HepG2 (cell line): ENCODE measurements at regions not wholly inside any gene's neighbourhood (a gene's known extent, or its start where the extent isn't known, plus 50 kb on each side); places are given as distances from the start of the nearest gene placed in this dataset.

ENCODE experiments used
- ATAC-seq: fragments of 200-7000 bp; cut with Tn5 transposase; 3 replicates; pipeline ENCODE4 v1.9.1; 2020; ENCODE audit warnings: mild to moderate bottlenecking, moderate library complexity
- BruUV-seq: library from RNA; stranded (reverse); fragments of 400-500 nt; replicated peaks from 2 replicates; lab custom pipeline; 2021; lab: Mats Ljungman, UMichigan
- CTCF ChIA-PET: fragments of 300-600 bp; formaldehyde crosslinking; extraction: SDS; loops from one replicate; lab custom pipeline; 2021; ENCODE audit warnings: low total read pairs, inconsistent platforms, low intra/inter-chr PET ratio; lab: Yijun Ruan, JAX
- POLR2A ChIA-PET: fragments of 350-600 bp; sonication (Branson Sonifier 250); formaldehyde crosslinking; loops from one replicate; lab custom pipeline; 2020; ENCODE audit warnings: antibody characterized with exemption, inconsistent platforms; lab: Yijun Ruan, JAX
- DNase-seq: peaks from one replicate; pipeline ENCODE4 v3.0.0-alpha.2; 2015; ENCODE audit warnings: low spot score
- FAIRE-seq: peaks from 3 replicates; lab custom pipeline; 2011; peaks lifted over from hg19 to GRCh38; lab: Jason Lieb, UNC
- H2AFZ ChIP-seq: one replicate; pipeline ENCODE4 v1.6.1; 2011; ENCODE audit warnings: low read length, inconsistent platforms
- H3K27ac ChIP-seq: fragments of 300-600 bp; 3 replicates; pipeline ENCODE4 v1.8.0; 2011; ENCODE audit warnings: mixed run types, mild to moderate bottlenecking, mixed read lengths, low read length, inconsistent platforms; ENCODE audit not compliant: insufficient read depth; ENCODE audit errors: extremely low read length
- H3K27me3 ChIP-seq, 2 experiments: fragments of 200-600 bp in 1 of 2; 2 replicates in 1 of 2; 3 replicates in 1 of 2; pipeline versions ENCODE4 v1.6.0 to v1.8.0; 2011; ENCODE audit warnings: low read length in 2 of 2, mild to moderate bottlenecking in 2 of 2, moderate library complexity in 2 of 2, inconsistent platforms in 1 of 2; ENCODE audit not compliant: insufficient read depth in 2 of 2, control insufficient read depth in 1 of 2
- H3K36me3 ChIP-seq, 2 experiments: fragments of 200-600 bp in 1 of 2; replicated peaks in 1 of 2; 2 replicates in 1 of 2; 3 replicates in 1 of 2; pipeline versions ENCODE4 v1.5.1 to v1.8.0; 2011; ENCODE audit warnings: low read length in 2 of 2, inconsistent platforms in 1 of 2; ENCODE audit not compliant: insufficient read depth in 2 of 2, control insufficient read depth in 1 of 2
- H3K4me1 ChIP-seq: 2 replicates; pipeline ENCODE4 v1.5.1; 2012; ENCODE audit warnings: low read length, inconsistent platforms; ENCODE audit not compliant: insufficient read depth
- H3K4me2 ChIP-seq: 2 replicates; pipeline ENCODE4 v1.6.0; 2011; ENCODE audit warnings: low read depth, low read length, inconsistent platforms
- H3K4me3 ChIP-seq, 3 experiments: fragments of 200-600 bp in 1 of 3; sonication (generic), shearing (Covaris generic) in 1 of 3; replicated peaks in 1 of 3; 2 replicates each; pipeline ENCODE4 v1.5.1; 2011 to 2016; ENCODE audit warnings: low read length in 3 of 3, inconsistent platforms in 2 of 3, low read depth in 2 of 3, mild to moderate bottlenecking in 2 of 3, control low read depth in 1 of 3, mixed read lengths in 1 of 3; ENCODE audit not compliant: insufficient read depth in 1 of 3
- H3K79me2 ChIP-seq: one replicate; pipeline ENCODE4 v1.6.1; 2011; ENCODE audit warnings: low read length, inconsistent platforms; ENCODE audit not compliant: insufficient read depth
- H3K9ac ChIP-seq: 2 replicates; pipeline ENCODE4 v1.6.0; 2011; ENCODE audit warnings: mild to moderate bottlenecking, low read depth, low read length, inconsistent platforms; ENCODE audit not compliant: insufficient read depth
- H3K9me3 ChIP-seq: 2 replicates; pipeline ENCODE4 v1.5.1; 2012; ENCODE audit warnings: mild to moderate bottlenecking, low read length
- H4K20me1 ChIP-seq: 2 replicates; pipeline ENCODE4 v1.6.0; 2011; ENCODE audit warnings: inconsistent platforms, mild to moderate bottlenecking, low read length, moderate library complexity; ENCODE audit not compliant: insufficient read depth
- CCAR2 ChIP-seq: fragments of 200-400 bp; formaldehyde crosslinking; optimal IDR thresholded peaks from 2 replicates; pipeline ENCODE3; 2018; ENCODE audit warnings: low read depth, mild to moderate bottlenecking, low read length, moderate library complexity
- EEA1 ChIP-seq: sonication (generic); formaldehyde crosslinking; IDR thresholded peaks from 2 replicates; pipeline ENCODE4 v1.5.1; 2020; ENCODE audit warnings: mild to moderate bottlenecking, missing genetic modification reagents, borderline replicate concordance
- ESRRA ChIP-seq: sonication (generic); formaldehyde crosslinking; IDR thresholded peaks from 2 replicates; pipeline ENCODE4 v1.5.1; 2020; ENCODE audit warnings: mild to moderate bottlenecking, low read depth, missing genetic modification reagents
- MIER3 ChIP-seq: IDR thresholded peaks from 2 replicates; pipeline ENCODE4 v1.6.1; 2016; ENCODE audit warnings: missing compliant biosample characterization, borderline replicate concordance
- NFIC ChIP-seq: IDR thresholded peaks from 2 replicates; pipeline ENCODE4 v1.6.1; 2012; ENCODE audit warnings: mild to moderate bottlenecking, low read length, inconsistent platforms
- NR1H2 ChIP-seq: sonication (generic); formaldehyde crosslinking; IDR thresholded peaks from 2 replicates; pipeline ENCODE4 v1.8.1; 2022; ENCODE audit warnings: low read depth, missing genetic modification reagents, borderline replicate concordance
- SRSF9 ChIP-seq: fragments of 200-400 bp; formaldehyde crosslinking; IDR thresholded peaks from 2 replicates; pipeline ENCODE4 v1.6.1; 2018; ENCODE audit warnings: borderline replicate concordance, mild to moderate bottlenecking, low read depth, low read length; ENCODE audit not compliant: insufficient read depth, poor library complexity, severe bottlenecking
- TAF15 ChIP-seq: fragments of 200-400 bp; formaldehyde crosslinking; IDR thresholded peaks from one replicate; pipeline ENCODE4 v1.6.1; 2018; ENCODE audit warnings: mild to moderate bottlenecking, low read depth, low read length; ENCODE audit not compliant: poor library complexity, severe bottlenecking
- TFDP1 ChIP-seq: IDR thresholded peaks from 2 replicates; pipeline ENCODE4 v1.6.1; 2016; ENCODE audit warnings: missing compliant biosample characterization, missing genetic modification reagents, borderline replicate concordance
- XBP1 ChIP-seq: sonication (generic); formaldehyde crosslinking; IDR thresholded peaks from 2 replicates; pipeline ENCODE4 v1.5.0; 2020; ENCODE audit warnings: missing genetic modification reagents
- ZBTB14 ChIP-seq: sonication (generic); formaldehyde crosslinking; IDR thresholded peaks from 2 replicates; pipeline ENCODE4 v1.4.0; 2020; ENCODE audit warnings: missing genetic modification reagents
- ZBTB8A ChIP-seq: sonication (generic); formaldehyde crosslinking; IDR thresholded peaks from 2 replicates; pipeline ENCODE4 v1.4.0; 2020; ENCODE audit warnings: mild to moderate bottlenecking, low read depth, missing genetic modification reagents, borderline replicate concordance
- ZNF879 ChIP-seq: sonication (generic); formaldehyde crosslinking; IDR thresholded peaks from 2 replicates; pipeline ENCODE4 v1.8.1; 2023; ENCODE audit warnings: missing genetic modification reagents
- WGBS: methylation state at CpG from one replicate; pipeline ENCODE4 v1.1.6; 2017; ENCODE audit warnings: low lambda C conversion rate; 5-methylcytosine and 5-hydroxymethylcytosine counted together
- in situ Hi-C: cut with HindIII; loops from 2 replicates; pipeline ENCODE4 v1.10.0; 2017; ENCODE audit warnings: low pct_unique_long_range_greater_than_20kb; ENCODE audit not compliant: extremely low pct_ligation_motif_present
- intact Hi-C: fragments of 100-400 bp; cut with micrococcal nuclease; formaldehyde crosslinking; loops from one replicate; pipeline ENCODE4 v1.10.0; 2022; ENCODE audit not compliant: unreplicated experiment
- TF ChIP-seq, protein P1 (sequence below): sonication (generic); formaldehyde crosslinking; IDR thresholded peaks from 2 replicates; pipeline ENCODE4 v1.4.0; 2020; ENCODE audit warnings: missing genetic modification reagents; ENCODE audit errors: not compliant biosample characterization

DNA sequence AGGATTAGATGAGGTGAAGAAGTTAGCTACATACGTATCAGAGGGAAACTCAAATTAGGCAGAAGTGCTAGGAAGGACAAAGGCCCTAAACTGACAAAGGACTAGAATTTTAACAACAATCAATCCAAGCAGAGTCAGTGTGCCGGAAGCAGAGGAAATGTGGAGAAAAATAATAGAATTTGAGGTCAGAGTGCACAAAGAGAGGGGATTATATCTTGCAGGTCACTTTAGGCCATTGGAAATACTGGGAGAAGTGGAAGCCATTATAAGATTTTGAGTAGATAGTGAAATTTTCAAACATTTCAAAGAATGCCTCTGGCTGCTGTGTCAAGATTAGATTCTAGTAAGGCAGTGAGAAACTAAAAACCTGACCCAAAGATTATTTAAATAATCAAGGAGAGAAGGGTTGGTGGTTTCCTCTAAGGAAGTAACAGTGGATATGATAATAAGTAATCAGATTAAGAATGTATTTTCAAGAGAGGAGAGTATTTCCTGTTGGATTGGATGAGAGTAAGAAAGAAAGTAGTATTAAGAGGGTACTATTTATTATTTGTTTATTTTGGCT, 889.2 kb upstream of the NCAM2 start:
- H4K20me1 ChIP-seq: no peaks in the 10 kb centered on the region
- no peak for ATAC-seq
- no peaks in the 10 kb centered on the region for H3K36me3 ChIP-seq
- H2AFZ ChIP-seq: no peak overlapping the region
- H3K4me2 ChIP-seq: no peak overlapping the region
- H3K27ac ChIP-seq: no peak overlapping the region
- POLR2A ChIA-PET: no interaction called here
- no peak for DNase-seq
- CTCF ChIA-PET: no interaction called here
- no peaks in the 10 kb centered on the region for H3K4me1 ChIP-seq
- no peaks in the 10 kb centered on the region for H3K79me2 ChIP-seq
- no peak for FAIRE-seq
- H3K9me3 ChIP-seq: peaks cover 86% of the 10 kb centered on the region
- TF ChIP-seq ESRRA (CRISPR knock-in tag): no peak
- TF ChIP-seq TFDP1 (CRISPR knock-in tag): no peak
- no peak for TF ChIP-seq MIER3 (CRISPR knock-in tag)
- no peak for TF ChIP-seq ZNF879 (CRISPR knock-in tag)
- no peak for TF ChIP-seq CCAR2
- TF ChIP-seq ZBTB8A (CRISPR knock-in tag): no peak
- TF ChIP-seq NR1H2: no peak
- no peak for TF ChIP-seq TAF15
- TF ChIP-seq XBP1 (CRISPR knock-in tag): no peak
- TF ChIP-seq, protein P1, sequence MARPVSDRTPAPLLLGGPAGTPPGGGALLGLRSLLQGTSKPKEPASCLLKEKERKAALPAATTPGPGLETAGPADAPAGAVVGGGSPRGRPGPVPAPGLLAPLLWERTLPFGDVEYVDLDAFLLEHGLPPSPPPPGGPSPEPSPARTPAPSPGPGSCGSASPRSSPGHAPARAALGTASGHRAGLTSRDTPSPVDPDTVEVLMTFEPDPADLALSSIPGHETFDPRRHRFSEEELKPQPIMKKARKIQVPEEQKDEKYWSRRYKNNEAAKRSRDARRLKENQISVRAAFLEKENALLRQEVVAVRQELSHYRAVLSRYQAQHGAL (CRISPR knock-in tag): no peak
- TF ChIP-seq EEA1 (CRISPR knock-in tag): no peak
- TF ChIP-seq ZBTB14 (CRISPR knock-in tag): no peak
- no peak for TF ChIP-seq NFIC
- TF ChIP-seq SRSF9: no peak
- BruUV-seq: no TSS peak
- H3K9ac ChIP-seq: no peak overlapping the region
- no peak overlapping the region for H3K4me3 ChIP-seq
- intact Hi-C loops (no loop called here), in situ Hi-C loops (no loop called here)
- no peaks in the 10 kb centered on the region for H3K27me3 ChIP-seq
- WGBS: 4% methylated on average over 2 of the region's 2 CpGs
